ENCODE measurements at regions not wholly inside any gene's neighbourhood (a gene's known extent, or its start where the extent isn't known, plus 50 kb on each side); places are given as distances from the start of the nearest gene placed in this dataset.

DNA sequence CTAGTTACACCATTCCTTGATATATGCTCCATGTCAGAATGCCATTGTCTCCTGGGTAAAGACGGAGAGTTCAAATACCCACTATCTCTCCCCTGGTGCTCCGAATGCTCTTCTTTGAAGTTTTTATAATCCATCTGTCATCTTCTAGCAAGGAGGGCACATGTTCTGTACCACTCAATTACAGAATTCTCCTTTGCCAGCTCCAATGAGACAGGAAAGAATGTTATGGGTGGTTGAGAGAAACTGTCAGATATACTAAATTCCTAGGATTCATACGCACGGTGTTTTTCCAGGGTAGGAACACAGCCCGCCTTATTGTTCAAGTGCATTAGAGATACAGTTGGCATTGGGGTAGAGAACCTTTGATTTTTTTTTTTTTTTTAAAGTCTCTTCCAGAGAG lies 118.0 kb upstream of the ZNF536 start:
- H3K27ac ChIP-seq (ENCODE audit: insufficient read depth, low read length): no peak overlapping the region

More for the DNA sequence above, 118.0 kb upstream of the ZNF536 start:
- POLR2A ChIA-PET (ENCODE audit: unreplicated experiment): no interaction called here
- no peaks in the 10 kb centered on the region for H3K27me3 ChIP-seq (ENCODE audit: control insufficient read depth, insufficient read depth, low read length)
- no peak overlapping the region for H4K91ac ChIP-seq (ENCODE audit: insufficient read depth, low read depth, low read length)
- H2BK15ac ChIP-seq (ENCODE audit: low read depth, low read length): no peak overlapping the region
- H2BK5ac ChIP-seq (ENCODE audit: low read depth, low read length, poor library complexity, severe bottlenecking): no peak overlapping the region
- H4K8ac ChIP-seq (ENCODE audit: low read depth in 2 of 2, low read length in 2 of 2): no peak overlapping the region
- H4K5ac ChIP-seq (ENCODE audit: low read depth, low read length): no peak overlapping the region
- no peak overlapping the region for H3K14ac ChIP-seq (replicated peaks; ENCODE audit: low read depth, low read length)
- WGBS, 2 experiments (ENCODE audit: extremely low coverage in 2 of 2, insufficient read length in 1 of 2): no CpG with 5 or more reads among the region's 5 CpGs
- no peak overlapping the region for H3K9ac ChIP-seq (ENCODE audit: low read depth, low read length)
- no peak overlapping the region for H2BK120ac ChIP-seq (ENCODE audit: low read depth, low read length)
- in situ Hi-C loops (cut with MboI; ENCODE audit: low sequenced_read_pairs) (no loop called here), dilution Hi-C loops (cut with HindIII; ENCODE audit: low sequenced_read_pairs, unreplicated experiment) (no loop called here), intact Hi-C loops (cut with micrococcal nuclease) (no loop called here)
- H3K4me3 ChIP-seq (ENCODE audit: insufficient read depth, low read depth, low read length): no peak overlapping the region
- H3K23ac ChIP-seq (ENCODE audit: low read depth, low read length): no peak overlapping the region
- no peaks in the 10 kb centered on the region for H4K20me1 ChIP-seq (ENCODE audit: insufficient read depth, low read length)
- H3K9me1 ChIP-seq (ENCODE audit: insufficient read depth, low read length): no peaks in the 10 kb centered on the region
- H2AK5ac ChIP-seq (ENCODE audit: low read depth, low read length): no peak overlapping the region
- no peak overlapping the region for H2AK9ac ChIP-seq (replicated peaks; ENCODE audit: low read depth, low read length, poor library complexity)
- H2BK20ac ChIP-seq (ENCODE audit: low read depth, low read length): no peak overlapping the region
- H3K36me3 ChIP-seq (ENCODE audit: control insufficient read depth, insufficient read depth, low read length): no peaks in the 10 kb centered on the region
- no peak for DNase-seq
- H3K79me1 ChIP-seq (ENCODE audit: low read depth in 1 of 2, low read length in 2 of 2): no peaks in the 10 kb centered on the region
- BruUV-seq (replicated peaks): no TSS peak
- TF ChIP-seq, protein P1, sequence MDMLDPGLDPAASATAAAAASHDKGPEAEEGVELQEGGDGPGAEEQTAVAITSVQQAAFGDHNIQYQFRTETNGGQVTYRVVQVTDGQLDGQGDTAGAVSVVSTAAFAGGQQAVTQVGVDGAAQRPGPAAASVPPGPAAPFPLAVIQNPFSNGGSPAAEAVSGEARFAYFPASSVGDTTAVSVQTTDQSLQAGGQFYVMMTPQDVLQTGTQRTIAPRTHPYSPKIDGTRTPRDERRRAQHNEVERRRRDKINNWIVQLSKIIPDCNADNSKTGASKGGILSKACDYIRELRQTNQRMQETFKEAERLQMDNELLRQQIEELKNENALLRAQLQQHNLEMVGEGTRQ (IDR thresholded peaks at IDR 0.05; ENCODE audit: low read depth, low read length): no peak
- TF ChIP-seq RFX5 (IDR thresholded peaks at IDR 0.05; ENCODE audit: low read depth, low read length): no peak
- TF ChIP-seq NFE2L2 (IDR thresholded peaks at IDR 0.05; ENCODE audit: low read depth, low read length): no peak
- TF ChIP-seq, protein P2, sequence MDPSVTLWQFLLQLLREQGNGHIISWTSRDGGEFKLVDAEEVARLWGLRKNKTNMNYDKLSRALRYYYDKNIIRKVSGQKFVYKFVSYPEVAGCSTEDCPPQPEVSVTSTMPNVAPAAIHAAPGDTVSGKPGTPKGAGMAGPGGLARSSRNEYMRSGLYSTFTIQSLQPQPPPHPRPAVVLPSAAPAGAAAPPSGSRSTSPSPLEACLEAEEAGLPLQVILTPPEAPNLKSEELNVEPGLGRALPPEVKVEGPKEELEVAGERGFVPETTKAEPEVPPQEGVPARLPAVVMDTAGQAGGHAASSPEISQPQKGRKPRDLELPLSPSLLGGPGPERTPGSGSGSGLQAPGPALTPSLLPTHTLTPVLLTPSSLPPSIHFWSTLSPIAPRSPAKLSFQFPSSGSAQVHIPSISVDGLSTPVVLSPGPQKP (IDR thresholded peaks at IDR 0.05; ENCODE audit: borderline replicate concordance, low read depth, low read length): no peak
- no peak for TF ChIP-seq BHLHE40 (IDR thresholded peaks at IDR 0.05; ENCODE audit: low read depth, low read length)
- TF ChIP-seq MAFK (IDR thresholded peaks at IDR 0.05; ENCODE audit: low read depth, low read length): no peak
- no peak for TF ChIP-seq POLR2A (IDR thresholded peaks at IDR 0.05; ENCODE audit: low read depth, low read length)
- TF ChIP-seq CHD1 (IDR thresholded peaks at IDR 0.05; ENCODE audit: low read depth, low read length): no peak
- TF ChIP-seq MXI1 (IDR thresholded peaks at IDR 0.05; ENCODE audit: borderline replicate concordance, low read depth, low read length): no peak
- no peak for TF ChIP-seq FOS (IDR thresholded peaks at IDR 0.05; ENCODE audit: low read depth, low read length)
- TF ChIP-seq RCOR1 (IDR thresholded peaks at IDR 0.05; ENCODE audit: insufficient replicate concordance, low read length): no peak
- TF ChIP-seq SMC3 (IDR thresholded peaks at IDR 0.05; ENCODE audit: low read depth, low read length): no peak
- TF ChIP-seq, protein P3, sequence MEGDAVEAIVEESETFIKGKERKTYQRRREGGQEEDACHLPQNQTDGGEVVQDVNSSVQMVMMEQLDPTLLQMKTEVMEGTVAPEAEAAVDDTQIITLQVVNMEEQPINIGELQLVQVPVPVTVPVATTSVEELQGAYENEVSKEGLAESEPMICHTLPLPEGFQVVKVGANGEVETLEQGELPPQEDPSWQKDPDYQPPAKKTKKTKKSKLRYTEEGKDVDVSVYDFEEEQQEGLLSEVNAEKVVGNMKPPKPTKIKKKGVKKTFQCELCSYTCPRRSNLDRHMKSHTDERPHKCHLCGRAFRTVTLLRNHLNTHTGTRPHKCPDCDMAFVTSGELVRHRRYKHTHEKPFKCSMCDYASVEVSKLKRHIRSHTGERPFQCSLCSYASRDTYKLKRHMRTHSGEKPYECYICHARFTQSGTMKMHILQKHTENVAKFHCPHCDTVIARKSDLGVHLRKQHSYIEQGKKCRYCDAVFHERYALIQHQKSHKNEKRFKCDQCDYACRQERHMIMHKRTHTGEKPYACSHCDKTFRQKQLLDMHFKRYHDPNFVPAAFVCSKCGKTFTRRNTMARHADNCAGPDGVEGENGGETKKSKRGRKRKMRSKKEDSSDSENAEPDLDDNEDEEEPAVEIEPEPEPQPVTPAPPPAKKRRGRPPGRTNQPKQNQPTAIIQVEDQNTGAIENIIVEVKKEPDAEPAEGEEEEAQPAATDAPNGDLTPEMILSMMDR (conservative IDR thresholded peaks at IDR 0.05; ENCODE audit: low read depth, low read length): no peak
- H3K4me1 ChIP-seq (ENCODE audit: control insufficient read depth, insufficient read depth, low read length): no peaks in the 10 kb centered on the region
- no peak overlapping the region for H3K4me2 ChIP-seq (ENCODE audit: low read depth, low read length)
- H3K56ac ChIP-seq (ENCODE audit: extremely low read depth, insufficient read depth, low read length): no peak overlapping the region
- H3K4ac ChIP-seq (ENCODE audit: low read depth, low read length): no peak overlapping the region
- peaks cover 8% of the 10 kb centered on the region; the same call in 1 of the 2 replicates for H3K9me3 ChIP-seq (ENCODE audit: control insufficient read depth, insufficient read depth, low read length)
- no peak overlapping the region for H2AFZ ChIP-seq (replicated peaks; ENCODE audit: low read length, poor library complexity)
- no peak overlapping the region for H3K18ac ChIP-seq (ENCODE audit: low read depth, low read length)
- CTCF ChIA-PET: no interaction called here
- no peak for ATAC-seq (ENCODE audit: low read depth)

All from IMR-90 (cell line).